Heart left ventricle (tissue), 16 donors: ENCODE measurements at regions not wholly inside any gene's neighbourhood (a gene's known extent, or its start where the extent isn't known, plus 50 kb on each side); places are given as distances from the start of the nearest gene placed in this dataset.

Experiments used
- ATAC-seq, 4 donors: fragments of 200-7000 bp; cut with Tn5 transposase; one replicate each; pipeline ENCODE4 v1.9.1; 2020 to 2022; ENCODE audit warnings: moderate library complexity in 4 of 4, mild to moderate bottlenecking in 3 of 4, moderate number of reproducible peaks in 1 of 4
- DNase-seq, 5 donors: peaks; one replicate each; pipeline ENCODE4 v3.0.0-alpha.2; 2020
- H3K27ac ChIP-seq, 12 donors: fragments of 200-600 bp; sonication (generic) in 4 of 12; one replicate each; pipeline versions ENCODE4 v1.5.0 to v1.8.0; 2016 to 2022; ENCODE audit warnings: mild to moderate bottlenecking in 2 of 12
- H3K27me3 ChIP-seq, 9 donors: fragments of 200-600 bp; sonication (generic) in 2 of 9; one replicate each; pipeline versions ENCODE4 v1.5.1 to v1.8.0; 2016 to 2022; ENCODE audit warnings: mild to moderate bottlenecking in 3 of 9
- H3K36me3 ChIP-seq, 9 donors: fragments of 200-600 bp; sonication (generic) in 2 of 9; one replicate each; pipeline versions ENCODE4 v1.5.0 to v1.8.0; 2018 to 2022; ENCODE audit warnings: mild to moderate bottlenecking in 2 of 9
- H3K4me1 ChIP-seq, 12 donors: fragments of 200-600 bp; sonication (generic) in 4 of 12; one replicate each; pipeline versions ENCODE4 v1.5.0 to v1.8.0; 2016 to 2022; ENCODE audit warnings: mild to moderate bottlenecking in 3 of 12
- H3K4me3 ChIP-seq, 12 donors: fragments of 200-600 bp; sonication (generic) in 4 of 12; one replicate each; pipeline versions ENCODE4 v1.5.0 to v1.8.0; 2017 to 2022; ENCODE audit warnings: mild to moderate bottlenecking in 9 of 12, moderate library complexity in 4 of 12
- H3K9me3 ChIP-seq, 12 donors: fragments of 200-600 bp; sonication (generic) in 4 of 12; one replicate each; pipeline versions ENCODE4 v1.5.0 to v1.8.0; 2016 to 2022; ENCODE audit warnings: mild to moderate bottlenecking in 1 of 12
- CTCF ChIP-seq, 12 donors: fragments of 200-600 bp; sonication (generic) in 4 of 12; IDR thresholded peaks; one replicate each; pipeline versions ENCODE4 v1.5.0 to v1.8.0; 2018 to 2022; ENCODE audit warnings: antibody characterized with exemption in 12 of 12, mild to moderate bottlenecking in 5 of 12
- POLR2A ChIP-seq, 2 donors: fragments of 450-650 bp; IDR thresholded peaks; one replicate each; pipeline ENCODE4 v1.6.1; 2017; ENCODE audit warnings: antibody characterized with exemption in 2 of 2, mild to moderate bottlenecking in 2 of 2, moderate library complexity in 2 of 2
- WGBS, 4 donors: extraction: QIAGEN DNeasy Blood & Tissue Kit in 2 of 4; methylation state at CpG; one replicate each; pipeline versions ENCODE4 v1.1.5 to v1.1.7; 2013 to 2018; 5-methylcytosine and 5-hydroxymethylcytosine counted together
- intact Hi-C, 10 donors: fragments of 100-400 bp; cut with DNase I; formaldehyde crosslinking; loops; one replicate each; pipeline versions ENCODE4 v1.11.1 to v1.14.2; 2022
- donor health status: ischemic (EF 13 %, LVEDD 7.1; RV severe dilation, severe dysfunction).
- donor health status: healthy with polysubstance abuse.
- donor health status: DM: no; HTN: yes; CAD: no.
- donor health status: DM: no; HTN: no; CAD: no.
- donor health status: ischemic (EF 25% LVEDD 6.9; RV normal size, moderate dysfunction).
- donor health status: ischemic (EF 25% LVEDD 5.7; RV mildly dilated, moderate dysfunction).
- donor health status: healthy.
- donor health status: DM: yes; HTN: yes; CAD: no.
- donor health status: ischemic (EF 35%, LVEDD 5.7; RV mildly dilated, moderate dysfunction).
- donor health status: nonischemic (EF 11% LVEDD 7.7; RV severe dilation, severe dysfunction).
- donor health status: DM: yes; HTN: yes; CAD: no.
- donor health status: PGD.
- donor health status: ischemic (EF 29% LVEDD 5.4; RV normal size, mild dysfunction).
- donor health status: nonischemic (EF 23%, LVEDD 6.1; RV moderate dilation, normal function).

DNA sequence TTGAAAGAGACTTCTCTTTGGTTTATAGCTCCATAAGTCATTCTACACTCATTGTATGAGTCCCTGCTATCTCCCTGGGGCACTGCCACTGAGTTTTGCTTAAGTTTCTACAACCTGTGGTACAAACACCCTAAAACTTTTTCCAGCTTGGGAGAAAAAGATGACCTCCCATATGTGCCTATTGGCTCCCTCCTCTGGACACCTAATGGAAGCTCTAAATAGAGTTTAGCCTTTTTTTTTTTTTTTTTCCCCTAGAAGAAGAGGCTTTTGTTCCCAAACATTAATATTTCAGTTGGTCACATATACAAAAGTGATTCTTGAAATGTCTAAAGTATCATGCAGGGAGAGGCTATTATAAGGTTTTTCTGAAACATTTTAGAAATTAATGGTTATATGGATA is 547.2 kb upstream of the TMEFF2 start:
- intact Hi-C loops = no loop called here
- Histone ChIP-seq H3K9me3 (peaks cover 0 to 7% (median 0%) of the 10 kb centered on the region in 12 donors), H3K27me3 (no peaks in the 10 kb centered on the region), H3K27ac (no peak overlapping the region), H3K4me1 (no peaks in the 10 kb centered on the region), H3K4me3 (no peak overlapping the region), H3K36me3 (no peaks in the 10 kb centered on the region)
- no peak for DNase-seq
- no peak for ATAC-seq
- TF ChIP-seq POLR2A (IDR thresholded peaks at IDR 0.05) = no peak
- TF ChIP-seq CTCF (IDR thresholded peaks at IDR 0.05) = no peak

DNA sequence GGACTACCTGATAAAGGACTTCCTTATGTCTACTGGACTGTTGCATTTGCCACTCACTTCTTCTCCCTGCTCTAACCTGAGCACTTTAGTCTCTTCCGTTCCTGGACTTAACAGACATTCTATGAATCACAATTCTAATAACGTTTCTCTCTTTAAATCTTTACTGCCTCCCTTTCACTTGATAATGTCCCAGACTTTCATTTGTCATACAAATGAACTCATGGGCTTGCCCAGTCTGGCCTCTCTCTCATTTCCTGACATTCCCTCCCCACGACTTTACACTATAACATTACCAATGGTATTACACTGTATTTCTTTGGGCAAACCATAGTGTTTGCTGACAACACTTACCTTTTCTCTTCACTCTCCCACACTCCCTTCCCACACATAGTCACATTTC is 540.7 kb upstream of the TMEFF2 start:
- DNase-seq (no peak), ATAC-seq (no peak)
- intact Hi-C loops = no loop called here
- no peak overlapping the region for H3K27ac ChIP-seq
- H3K4me1 ChIP-seq = no peaks in the 10 kb centered on the region
- WGBS, 4 donors = 68 to 76% (median 75%) methylated on average over 3 of the region's 3 CpGs
- no peaks in the 10 kb centered on the region for H3K36me3 ChIP-seq
- no peak for TF ChIP-seq CTCF (IDR thresholded peaks at IDR 0.05)
- no peak for TF ChIP-seq POLR2A (IDR thresholded peaks at IDR 0.05)
- H3K27me3 ChIP-seq = no peaks in the 10 kb centered on the region
- H3K9me3 ChIP-seq = no peaks in the 10 kb centered on the region
- no peak overlapping the region for H3K4me3 ChIP-seq

GRCh38 chr2:192729369-192729768 is 534.6 kb upstream of the TMEFF2 start:
- Histone ChIP-seq H3K4me3 (no peak overlapping the region), H3K27ac (no peak overlapping the region), H3K4me1 (no peaks in the 10 kb centered on the region), H3K9me3 (no peaks in the 10 kb centered on the region), H3K27me3 (no peaks in the 10 kb centered on the region), H3K36me3 (no peaks in the 10 kb centered on the region)
- no peak for ATAC-seq
- TF ChIP-seq CTCF (IDR thresholded peaks at IDR 0.05) = no peak
- no peak for TF ChIP-seq POLR2A (IDR thresholded peaks at IDR 0.05)
- 88 to 95% (median 92%) methylated on average over 2 of the region's 2 CpGs for WGBS, 4 donors
- intact Hi-C loops = no loop called here
- no peak for DNase-seq

GRCh38 chr2:192725991-192726390 is 531.3 kb upstream of the TMEFF2 start:
- H3K36me3 ChIP-seq = no peaks in the 10 kb centered on the region
- TF ChIP-seq CTCF (IDR thresholded peaks at IDR 0.05) (no peak), POLR2A (IDR thresholded peaks at IDR 0.05) (no peak)
- H3K27me3 ChIP-seq = no peaks in the 10 kb centered on the region
- intact Hi-C loops = no loop called here
- no peaks in the 10 kb centered on the region for H3K9me3 ChIP-seq
- H3K4me1 ChIP-seq = no peaks in the 10 kb centered on the region
- ATAC-seq (no peak), DNase-seq (no peak)
- H3K27ac ChIP-seq = no peak overlapping the region
- 66 to 78% (median 74%) methylated on average over 1 of the region's 1 CpG for WGBS, 4 donors
- H3K4me3 ChIP-seq = no peak overlapping the region
